ENCODE measurements at regions not wholly inside any gene's neighbourhood (a gene's known extent, or its start where the extent isn't known, plus 50 kb on each side); places are given as distances from the start of the nearest gene placed in this dataset.

- TF ChIP-seq YY1 (IDR thresholded peaks at IDR 0.05; ENCODE audit: insufficient read depth, insufficient read length) = no peak
- no peak for TF ChIP-seq SUZ12 (IDR thresholded peaks at IDR 0.05; ENCODE audit: extremely low read depth, insufficient read depth, insufficient read length)
- TF ChIP-seq ZNF274 (IDR thresholded peaks at IDR 0.05; ENCODE audit: low read depth, low read length) = no peak
Observed at GRCh38 chr7:13047061-13047460, 359.6 kb downstream of the ARL4A start.
